SIG-M5 treated with dmso at 0.1 percent for 504 hours (cell line): ENCODE measurements at regions not wholly inside any gene's neighbourhood (a gene's known extent, or its start where the extent isn't known, plus 50 kb on each side); places are given as distances from the start of the nearest gene placed in this dataset.

Experiments used
- DNase-seq: peaks from one replicate; lab custom pipeline; 2025; ENCODE audit not compliant: unreplicated experiment; lab: John Stamatoyannopoulos, UW

DNA sequence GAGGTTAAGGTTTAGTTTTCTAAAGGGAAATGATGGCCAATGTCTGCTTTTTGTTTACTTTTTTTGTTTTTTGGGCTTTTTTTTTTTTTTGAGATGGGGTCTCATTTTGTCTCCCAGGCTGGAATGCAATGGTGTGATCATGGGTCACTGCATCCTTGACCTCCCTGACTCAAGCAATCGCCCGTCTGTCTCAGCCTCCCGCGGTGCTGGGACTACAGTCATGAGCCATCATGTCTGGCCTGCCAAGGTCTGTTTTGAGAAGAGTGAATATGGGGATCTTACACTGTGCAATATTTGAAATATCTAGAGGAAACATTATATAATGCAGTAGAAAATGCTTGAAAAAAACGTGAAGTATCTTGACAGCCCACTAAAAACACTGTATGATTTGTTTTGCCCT lies 162.5 kb downstream of the GASK1B start:
- peak; percentile 12 for DNase-seq

DNA sequence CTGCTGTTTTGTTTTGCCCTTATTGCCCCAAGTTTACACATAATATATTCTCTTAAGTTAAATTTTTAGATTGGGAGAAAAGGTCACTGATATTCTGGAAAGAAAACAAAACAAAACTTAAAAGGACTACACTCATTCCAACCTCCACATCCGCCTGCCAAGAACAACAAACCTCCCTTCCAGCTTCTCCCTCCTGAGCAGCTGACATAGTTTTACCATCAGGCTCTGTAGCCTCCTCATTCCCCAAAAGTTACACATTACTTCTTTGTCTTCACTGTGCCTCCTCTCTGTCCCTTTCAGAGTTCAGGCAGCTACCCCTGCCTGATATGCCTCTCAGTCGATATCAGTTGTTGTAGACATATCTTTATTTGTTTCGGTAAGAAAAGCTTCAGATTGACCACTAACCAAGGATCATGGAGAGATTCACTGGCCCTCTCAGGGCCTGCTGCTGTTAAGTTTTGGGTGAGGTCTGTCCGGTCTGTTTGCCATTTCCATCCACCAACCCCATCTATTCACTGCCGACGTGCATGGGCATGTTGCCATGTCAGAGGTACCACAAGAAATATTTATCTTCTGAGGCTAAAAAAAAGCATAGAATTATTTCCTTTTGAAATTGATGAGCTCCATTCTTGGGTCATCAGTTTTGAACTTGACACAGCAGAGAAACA lies 164.1 kb downstream of the GASK1B start:
- DNase-seq: no peak

- DNase-seq: no peak
Measured at GRCh38 chr4:158007566-158007965, 165.3 kb downstream of the GASK1B start.

GRCh38 chr4:158006990-158007389 lies 165.8 kb downstream of the GASK1B start:
- DNase-seq: peak; percentile 84

DNA sequence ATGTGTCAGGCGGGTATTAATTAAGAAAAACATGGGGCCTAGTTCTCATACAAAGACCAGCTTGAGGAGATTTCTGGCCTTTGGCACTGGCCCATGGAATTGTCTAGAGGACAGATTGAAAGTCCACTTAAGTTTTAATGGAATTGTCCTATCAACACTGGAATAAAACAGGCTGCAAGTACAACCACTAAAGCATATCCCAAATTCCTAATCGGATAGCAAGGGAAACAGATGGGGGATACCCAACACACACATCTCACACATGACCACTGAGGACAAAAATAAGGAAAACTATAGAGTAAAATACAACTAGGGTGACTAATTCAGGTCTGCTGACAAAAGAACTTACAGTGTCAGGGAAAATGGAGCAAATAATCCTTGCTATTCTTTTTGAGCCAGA lies 167.8 kb downstream of the GASK1B start:
- no peak for DNase-seq

- no peak for DNase-seq
Measured at GRCh38 chr4:158004101-158004500, 168.7 kb downstream of the GASK1B start.

- DNase-seq: no peak
Measured at GRCh38 chr4:158003212-158003611, 169.6 kb downstream of the GASK1B start.

- DNase-seq: no peak
Measured at GRCh38 chr4:158002173-158002572, 170.7 kb downstream of the GASK1B start.

- DNase-seq: no peak
Measured at GRCh38 chr4:158001756-158002155, 171.1 kb downstream of the GASK1B start.

- DNase-seq: no peak
Measured at GRCh38 chr4:157999723-158000122, 173.1 kb downstream of the GASK1B start.

- no peak for DNase-seq
Measured at GRCh38 chr4:157997296-157997695, 175.5 kb downstream of the GASK1B start.

DNA sequence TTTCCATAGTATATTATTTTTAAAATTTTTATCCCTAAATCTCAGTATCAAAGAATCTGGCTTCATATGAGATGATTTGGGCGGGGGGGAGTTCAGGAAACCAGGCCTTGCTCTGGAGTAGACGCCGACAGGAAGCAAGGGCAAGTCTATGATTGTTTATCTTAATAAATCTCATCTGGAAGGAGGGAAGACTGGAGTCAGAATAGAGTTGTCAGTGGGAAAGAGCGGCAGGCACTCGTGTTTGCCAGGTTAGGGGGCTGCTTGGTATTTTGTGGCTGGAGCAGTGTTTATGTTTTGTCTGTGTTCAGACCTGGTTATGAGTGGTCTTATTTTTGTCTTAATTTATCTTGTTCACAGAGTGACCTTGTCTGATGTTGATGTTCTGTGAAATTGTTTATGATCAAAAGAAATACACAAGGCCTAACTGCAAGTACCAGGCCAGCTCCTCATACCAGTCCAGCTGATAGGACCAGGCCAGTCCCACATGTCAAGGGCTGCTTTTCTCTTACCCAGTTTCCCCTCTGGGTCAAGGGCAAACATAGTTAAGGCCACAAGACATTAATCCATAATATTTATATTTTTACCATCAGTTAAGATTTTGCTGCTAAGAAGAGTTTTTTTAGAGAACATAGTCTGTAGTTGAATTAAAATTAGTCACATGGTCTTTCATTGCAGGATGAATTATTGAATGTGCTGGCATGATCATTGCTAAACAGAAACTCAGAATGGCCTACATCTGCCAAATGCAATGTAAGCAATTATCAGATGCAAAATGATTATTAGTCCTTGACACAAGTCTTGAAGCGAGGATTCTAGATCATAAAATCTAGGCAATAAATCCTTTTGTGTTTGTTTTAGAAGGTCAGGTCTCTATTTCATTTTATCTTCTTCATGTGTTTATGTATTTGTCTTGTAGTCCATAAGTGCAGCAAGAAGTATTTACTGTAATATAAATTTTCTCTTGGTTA lies 176.5 kb downstream of the GASK1B start:
- DNase-seq: no peak

DNA sequence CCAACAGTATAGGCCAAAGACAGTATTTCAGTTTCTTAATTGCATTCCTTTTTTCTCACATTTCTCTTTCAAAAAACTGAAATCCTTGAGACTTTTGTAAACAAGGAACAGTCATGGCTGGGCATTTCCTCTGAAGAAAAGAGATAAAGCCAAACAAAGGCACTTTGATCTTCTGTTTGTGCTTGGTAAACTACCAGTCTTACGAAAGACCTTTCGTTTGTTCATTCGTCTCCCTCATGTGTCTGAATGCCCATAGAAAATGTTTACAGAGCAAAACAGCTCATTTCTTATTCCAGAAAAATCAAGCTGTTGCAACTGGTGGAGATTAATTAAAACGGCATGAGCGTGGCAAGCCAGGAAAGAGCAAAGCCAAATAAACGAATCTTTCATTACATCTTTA lies 178.0 kb downstream of the GASK1B start:
- no peak for DNase-seq

DNA sequence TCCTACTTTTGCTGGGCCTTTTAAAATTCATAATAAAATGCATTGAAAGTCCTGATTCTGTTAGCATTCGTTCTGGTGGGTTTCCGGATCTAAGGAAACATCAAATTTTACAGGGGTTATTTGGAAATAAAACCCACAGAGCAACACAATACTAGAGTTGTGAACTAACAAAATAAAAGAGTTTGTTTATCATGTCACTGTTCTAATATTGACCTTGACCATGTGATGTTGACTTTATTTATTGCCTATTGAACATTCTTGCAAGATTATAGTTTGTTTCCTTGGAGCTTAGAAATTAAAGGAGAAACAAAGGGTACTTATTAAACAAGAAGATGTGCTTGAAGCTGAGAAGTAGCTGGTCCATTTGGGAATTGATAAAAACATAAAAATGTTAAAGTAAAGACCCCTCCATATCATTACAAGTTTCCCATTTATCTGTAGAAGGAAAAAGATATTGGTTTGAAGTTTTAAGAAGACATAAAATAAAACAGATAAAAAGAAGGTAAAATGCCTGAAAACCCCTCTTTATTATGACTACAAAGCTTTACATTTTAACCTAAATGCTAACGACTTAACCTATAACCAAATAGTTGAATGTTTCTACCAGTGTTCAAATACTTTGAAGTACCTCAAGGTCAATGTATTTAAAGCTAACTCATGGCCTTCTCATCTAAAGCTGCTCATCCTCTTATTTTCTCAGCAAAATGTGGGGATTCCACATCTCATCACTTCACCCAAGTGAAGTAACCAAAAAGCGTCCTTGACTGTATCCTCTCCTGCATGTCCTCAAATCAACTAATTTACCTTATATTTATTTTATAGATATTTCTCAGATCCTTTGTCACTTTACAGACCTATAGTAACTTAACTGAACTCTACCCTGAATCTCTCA lies 179.6 kb downstream of the GASK1B start:
- DNase-seq: no peak

- DNase-seq: peak; percentile 79
Measured at GRCh38 chr4:157992038-157992705, 180.7 kb downstream of the GASK1B start.

GRCh38 chr4:157988641-157989040 lies 184.2 kb downstream of the GASK1B start:
- DNase-seq: peak; percentile 6

- no peak for DNase-seq
Measured at GRCh38 chr4:157984285-157984911, 188.4 kb downstream of the GASK1B start.

DNA sequence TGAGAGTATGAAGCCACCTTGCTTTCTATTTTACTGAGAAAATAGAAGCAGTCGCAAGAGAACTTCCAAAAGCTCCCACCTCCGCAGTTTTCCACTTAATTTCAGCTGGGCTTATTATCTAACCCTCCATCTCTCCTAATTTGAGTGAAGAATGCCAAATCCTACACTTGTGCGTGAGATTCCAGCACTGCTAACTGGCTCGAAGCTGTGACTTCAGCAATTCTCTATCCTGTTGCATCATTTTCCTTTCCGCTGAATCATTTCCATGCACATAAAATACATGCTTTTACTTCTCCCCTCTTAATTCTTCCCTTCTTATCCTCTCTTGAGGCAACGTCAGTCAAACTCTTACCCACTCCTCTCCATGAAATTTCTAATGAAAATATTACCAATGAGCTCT lies 189.5 kb downstream of the GASK1B start:
- no peak for DNase-seq

DNA sequence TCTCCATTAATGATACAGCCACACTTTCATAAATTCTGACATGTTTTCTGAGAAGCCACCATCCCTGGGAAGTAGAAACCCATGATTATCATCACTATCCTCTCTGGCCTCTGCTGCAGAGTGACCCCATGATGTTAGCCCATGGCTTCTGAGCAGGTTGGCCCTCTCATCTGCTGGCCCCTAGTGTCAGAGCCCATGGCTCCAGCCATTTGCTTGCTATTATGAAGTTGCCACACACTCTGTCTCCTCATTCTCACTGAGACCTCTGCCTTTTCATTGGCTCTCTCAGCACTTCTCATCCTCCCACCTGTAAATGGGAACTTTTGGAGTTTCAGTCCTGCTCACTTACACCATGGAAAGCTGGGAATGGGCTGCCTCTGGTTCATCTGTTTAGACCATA lies 192.7 kb downstream of the GASK1B start:
- no peak for DNase-seq

GRCh38 chr4:157978680-157979361 lies 194.0 kb downstream of the GASK1B start:
- DNase-seq: peak; percentile 64
